ENCODE measurements at regions not wholly inside any gene's neighbourhood (a gene's known extent, or its start where the extent isn't known, plus 50 kb on each side); places are given as distances from the start of the nearest gene placed in this dataset.

DNA sequence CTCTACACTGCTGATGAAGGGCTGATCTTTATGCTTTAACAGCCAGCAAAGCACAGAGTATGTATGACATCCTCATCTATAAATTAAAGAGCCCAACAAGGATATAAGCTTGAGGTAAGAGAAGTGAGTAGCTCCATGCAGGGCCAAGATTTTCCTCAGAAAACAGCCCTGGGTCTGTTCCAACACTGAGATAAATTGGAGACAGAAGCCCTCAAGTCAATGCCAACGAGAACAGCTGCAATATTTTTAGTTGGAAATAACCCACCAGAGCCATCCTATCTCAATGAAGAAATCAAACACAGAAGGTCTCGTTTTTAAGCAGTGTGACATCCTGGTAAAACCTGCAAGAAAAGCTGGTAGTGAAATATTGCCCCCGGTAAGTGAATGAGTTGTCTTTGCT lies 297.0 kb upstream of the AUTS2 start:
- TF ChIP-seq, protein P1, sequence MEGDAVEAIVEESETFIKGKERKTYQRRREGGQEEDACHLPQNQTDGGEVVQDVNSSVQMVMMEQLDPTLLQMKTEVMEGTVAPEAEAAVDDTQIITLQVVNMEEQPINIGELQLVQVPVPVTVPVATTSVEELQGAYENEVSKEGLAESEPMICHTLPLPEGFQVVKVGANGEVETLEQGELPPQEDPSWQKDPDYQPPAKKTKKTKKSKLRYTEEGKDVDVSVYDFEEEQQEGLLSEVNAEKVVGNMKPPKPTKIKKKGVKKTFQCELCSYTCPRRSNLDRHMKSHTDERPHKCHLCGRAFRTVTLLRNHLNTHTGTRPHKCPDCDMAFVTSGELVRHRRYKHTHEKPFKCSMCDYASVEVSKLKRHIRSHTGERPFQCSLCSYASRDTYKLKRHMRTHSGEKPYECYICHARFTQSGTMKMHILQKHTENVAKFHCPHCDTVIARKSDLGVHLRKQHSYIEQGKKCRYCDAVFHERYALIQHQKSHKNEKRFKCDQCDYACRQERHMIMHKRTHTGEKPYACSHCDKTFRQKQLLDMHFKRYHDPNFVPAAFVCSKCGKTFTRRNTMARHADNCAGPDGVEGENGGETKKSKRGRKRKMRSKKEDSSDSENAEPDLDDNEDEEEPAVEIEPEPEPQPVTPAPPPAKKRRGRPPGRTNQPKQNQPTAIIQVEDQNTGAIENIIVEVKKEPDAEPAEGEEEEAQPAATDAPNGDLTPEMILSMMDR (IDR thresholded peaks at IDR 0.05 in 4 of 5, conservative IDR thresholded peaks at IDR 0.05 in 1 of 5): no peak
- no peak for TF ChIP-seq POLR2A (IDR thresholded peaks at IDR 0.05)

All from gastrocnemius medialis (tissue), 4 donors.